Endothelial cell of umbilical vein (primary cell): ENCODE measurements at regions not wholly inside any gene's neighbourhood (a gene's known extent, or its start where the extent isn't known, plus 50 kb on each side); places are given as distances from the start of the nearest gene placed in this dataset.

Experiments used
- BruUV-seq: library from RNA; stranded (reverse); fragments of 400-500 nt; replicated peaks from 2 replicates; lab custom pipeline; 2021; lab: Mats Ljungman, UMichigan
- CTCF ChIA-PET: fragments of 300-600, 350-600 bp; sonication (Branson Sonifier 250); formaldehyde crosslinking; loops from one replicate; lab custom pipeline; 2021; ENCODE audit warnings: antibody characterized with exemption, inconsistent platforms; lab: Charles Lee
- POLR2A ChIA-PET: fragments of 300-600, 350-600 bp; sonication (Branson Sonifier 250); formaldehyde crosslinking; loops from one replicate; lab custom pipeline; 2021; ENCODE audit warnings: antibody characterized with exemption, inconsistent platforms; lab: Charles Lee
- DNase-seq: peaks from one replicate; pipeline ENCODE4 v3.0.0-alpha.2; 2011; ENCODE audit warnings: low read depth, low spot score
- FAIRE-seq: peaks from 2 replicates; lab custom pipeline; 2011; peaks lifted over from hg19 to GRCh38; lab: Jason Lieb, UNC
- H2AFZ ChIP-seq: 2 replicates; pipeline ENCODE4 v1.6.0; 2012; ENCODE audit warnings: low read depth, low read length, control low read depth, inconsistent platforms
- H3K27ac ChIP-seq: 2 replicates; pipeline ENCODE4 v1.5.1; 2011; ENCODE audit warnings: low read depth, mild to moderate bottlenecking, control low read depth, low read length, moderate library complexity; ENCODE audit not compliant: insufficient read depth
- H3K27me3 ChIP-seq, 2 experiments: 2 replicates each; pipeline versions ENCODE4 v1.6.0 to v1.6.1; 2011; ENCODE audit warnings: low read length in 2 of 2, mixed read lengths in 1 of 2; ENCODE audit not compliant: control insufficient read depth in 2 of 2, insufficient read depth in 2 of 2
- H3K36me3 ChIP-seq, 2 experiments: 2 replicates in 1 of 2; 3 replicates in 1 of 2; pipeline ENCODE4 v1.5.1; 2011; ENCODE audit warnings: low read length in 2 of 2, mild to moderate bottlenecking in 1 of 2, moderate library complexity in 1 of 2; ENCODE audit not compliant: control insufficient read depth in 2 of 2, insufficient read depth in 2 of 2; ENCODE audit errors: extremely low read depth in 1 of 2
- H3K4me1 ChIP-seq: 3 replicates; pipeline ENCODE4 v1.5.1; 2011; ENCODE audit warnings: mild to moderate bottlenecking, low read length; ENCODE audit not compliant: control insufficient read depth, insufficient read depth; ENCODE audit errors: extremely low read depth
- H3K4me2 ChIP-seq: 2 replicates; pipeline ENCODE4 v1.6.1; 2011; ENCODE audit warnings: low read length, control low read depth, mixed read lengths; ENCODE audit not compliant: insufficient read depth
- H3K4me3 ChIP-seq, 3 experiments: fragments of 200-600 bp in 1 of 3; sonication (generic), shearing (Covaris generic) in 1 of 3; replicated peaks in 1 of 3; 2 replicates each; pipeline ENCODE4 v1.5.1; 2011 to 2016; ENCODE audit warnings: control low read depth in 3 of 3, low read length in 3 of 3, mild to moderate bottlenecking in 2 of 3, inconsistent platforms in 1 of 3, low read depth in 1 of 3, moderate library complexity in 1 of 3; ENCODE audit not compliant: insufficient read depth in 1 of 3
- H3K79me2 ChIP-seq: 2 replicates; pipeline ENCODE4 v1.6.0; 2012; ENCODE audit warnings: low read length, inconsistent platforms; ENCODE audit not compliant: control insufficient read depth, insufficient read depth
- H3K9ac ChIP-seq: replicated peaks from 2 replicates; pipeline ENCODE3; 2011; ENCODE audit warnings: low read length, control low read depth; ENCODE audit not compliant: insufficient read depth; ENCODE audit errors: extremely low read depth
- H3K9me1 ChIP-seq: replicated peaks from 3 replicates; pipeline ENCODE4 v1.6.0; 2011; ENCODE audit warnings: mild to moderate bottlenecking, low read length; ENCODE audit not compliant: control insufficient read depth, insufficient read depth; ENCODE audit errors: extremely low read depth
- H3K9me3 ChIP-seq: replicated peaks from 2 replicates; pipeline ENCODE4 v1.5.1; 2012; ENCODE audit warnings: low read length, inconsistent platforms; ENCODE audit not compliant: control insufficient read depth, insufficient read depth
- H4K20me1 ChIP-seq: replicated peaks from 2 replicates; pipeline ENCODE3; 2011; ENCODE audit warnings: mild to moderate bottlenecking, low read length; ENCODE audit not compliant: control insufficient read depth, insufficient read depth; ENCODE audit errors: extremely low read depth
- EZH2 ChIP-seq: IDR thresholded peaks from 2 replicates; pipeline ENCODE4 v1.6.1; 2012; ENCODE audit warnings: borderline replicate concordance, low read depth, mild to moderate bottlenecking, moderate library complexity, low read length, inconsistent platforms; ENCODE audit not compliant: severe bottlenecking
- FOS ChIP-seq: IDR thresholded peaks from 2 replicates; pipeline ENCODE4 v1.6.1; 2011; ENCODE audit warnings: mild to moderate bottlenecking, low read length, moderate library complexity, borderline replicate concordance; ENCODE audit not compliant: insufficient read depth
- GATA2 ChIP-seq: IDR thresholded peaks from 2 replicates; pipeline ENCODE4 v1.7.0; 2011; ENCODE audit warnings: low read depth, mild to moderate bottlenecking, moderate library complexity, mixed read lengths, low read length; ENCODE audit not compliant: insufficient read length, insufficient read depth
- JUN ChIP-seq: IDR thresholded peaks from 2 replicates; pipeline ENCODE4 v1.6.1; 2011; ENCODE audit warnings: borderline replicate concordance, low read depth; ENCODE audit not compliant: insufficient read length, insufficient read depth
- MYC ChIP-seq: IDR thresholded peaks from one replicate; pipeline ENCODE4 v1.6.1; 2011; ENCODE audit warnings: mild to moderate bottlenecking, low read depth, low read length
- POLR2A ChIP-seq: IDR thresholded peaks from 2 replicates; pipeline ENCODE4 v1.6.1; 2012; ENCODE audit warnings: low read depth, mild to moderate bottlenecking, control low read depth, low read length
- POLR2AphosphoS5 ChIP-seq: IDR thresholded peaks from 2 replicates; pipeline ENCODE4 v1.6.1; 2012; ENCODE audit warnings: low read depth, mild to moderate bottlenecking, control low read depth, low read length, moderate library complexity; ENCODE audit not compliant: insufficient read depth
- dilution Hi-C: fragments of 300-500 bp; cut with MboI; formaldehyde crosslinking; loops from one replicate; pipeline ENCODE4 v1.15.0; 2019; ENCODE audit warnings: low sequenced_read_pairs; ENCODE audit not compliant: extremely low pct_ligation_motif_present
- intact Hi-C: fragments of 100-400 bp; cut with micrococcal nuclease; formaldehyde crosslinking; loops from one replicate; pipeline ENCODE4 v1.10.0; 2022
- TF ChIP-seq, protein P1 (sequence below), 2 donors: IDR thresholded peaks; 1 replicate in 1 of 2; 2 replicates in 1 of 2; pipeline ENCODE4 v1.5.1; 2011; ENCODE audit warnings: low read length in 2 of 2, mild to moderate bottlenecking in 2 of 2, moderate library complexity in 2 of 2, control low read depth in 1 of 2, inconsistent platforms in 1 of 2, low read depth in 1 of 2; ENCODE audit not compliant: insufficient read depth in 1 of 2; ENCODE audit errors: extremely low read depth in 1 of 2
- TF ChIP-seq, protein P2 (sequence below): IDR thresholded peaks from 2 replicates; pipeline ENCODE4 v1.6.1; 2011; ENCODE audit not compliant: insufficient read depth, insufficient read length

DNA sequence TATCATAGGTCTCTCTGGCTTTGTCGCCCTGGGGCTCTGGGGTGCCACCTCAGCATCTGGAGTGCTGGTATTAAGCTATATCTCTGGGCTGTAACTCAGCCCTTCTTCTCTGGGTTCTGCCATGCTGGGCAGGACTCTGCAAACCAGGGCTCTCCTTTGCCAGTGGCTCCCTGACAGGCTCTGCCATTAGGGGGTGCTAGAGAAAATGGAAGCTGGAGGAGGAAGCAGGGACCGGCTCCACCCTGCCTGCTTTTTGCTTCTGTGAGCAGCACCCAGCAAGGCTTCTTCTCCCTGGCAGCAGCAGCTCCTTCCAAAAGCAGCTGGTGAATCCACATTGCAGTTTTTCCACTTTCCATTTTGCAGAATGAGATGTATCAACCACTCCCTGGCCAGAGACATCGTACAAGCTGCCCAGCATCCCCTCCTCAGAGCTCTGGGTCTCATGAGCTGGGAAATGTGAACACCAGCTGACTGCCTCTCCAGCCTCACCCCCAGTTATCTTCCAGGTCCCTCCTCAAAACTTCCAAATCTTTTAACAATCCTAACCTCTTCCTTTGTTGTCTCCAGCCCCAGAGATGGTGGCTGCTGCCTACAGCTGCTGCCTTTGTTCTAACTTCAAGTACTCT lies 165.0 kb downstream of the ABHD5 start:
- H3K4me3 ChIP-seq = no peak overlapping the region
- no peaks in the 10 kb centered on the region for H3K4me1 ChIP-seq
- intact Hi-C loops (loop anchor here (1.0 to 5.0 kb wide), 4 partner anchors 259 to 381 kb away; no protein-coding TSS in a partner anchor), dilution Hi-C loops (no loop called here)
- no TSS peak for BruUV-seq
- DNase-seq = peak; percentile 52
- peaks cover 56% of the 10 kb centered on the region in 2 experiments for H3K27me3 ChIP-seq
- TF ChIP-seq MYC = no peak
- TF ChIP-seq GATA2 = no peak
- no peak for TF ChIP-seq POLR2AphosphoS5
- TF ChIP-seq, protein P1, sequence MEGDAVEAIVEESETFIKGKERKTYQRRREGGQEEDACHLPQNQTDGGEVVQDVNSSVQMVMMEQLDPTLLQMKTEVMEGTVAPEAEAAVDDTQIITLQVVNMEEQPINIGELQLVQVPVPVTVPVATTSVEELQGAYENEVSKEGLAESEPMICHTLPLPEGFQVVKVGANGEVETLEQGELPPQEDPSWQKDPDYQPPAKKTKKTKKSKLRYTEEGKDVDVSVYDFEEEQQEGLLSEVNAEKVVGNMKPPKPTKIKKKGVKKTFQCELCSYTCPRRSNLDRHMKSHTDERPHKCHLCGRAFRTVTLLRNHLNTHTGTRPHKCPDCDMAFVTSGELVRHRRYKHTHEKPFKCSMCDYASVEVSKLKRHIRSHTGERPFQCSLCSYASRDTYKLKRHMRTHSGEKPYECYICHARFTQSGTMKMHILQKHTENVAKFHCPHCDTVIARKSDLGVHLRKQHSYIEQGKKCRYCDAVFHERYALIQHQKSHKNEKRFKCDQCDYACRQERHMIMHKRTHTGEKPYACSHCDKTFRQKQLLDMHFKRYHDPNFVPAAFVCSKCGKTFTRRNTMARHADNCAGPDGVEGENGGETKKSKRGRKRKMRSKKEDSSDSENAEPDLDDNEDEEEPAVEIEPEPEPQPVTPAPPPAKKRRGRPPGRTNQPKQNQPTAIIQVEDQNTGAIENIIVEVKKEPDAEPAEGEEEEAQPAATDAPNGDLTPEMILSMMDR (IDR thresholded peaks at IDR 0.05; ENCODE audit: extremely low read depth in 1 of 2, insufficient read depth in 1 of 2, low read depth in 1 of 2, low read length in 2 of 2) = peak; percentile 78 to 82
- H2AFZ ChIP-seq = no peak overlapping the region
- peak; percentile 71 for FAIRE-seq
- H4K20me1 ChIP-seq = peaks cover 2% of the 10 kb centered on the region
- no peak overlapping the region for H3K9ac ChIP-seq
- H3K9me1 ChIP-seq = no peaks in the 10 kb centered on the region
- POLR2A ChIA-PET = no interaction called here
- H3K9me3 ChIP-seq = no peaks in the 10 kb centered on the region
- no peak overlapping the region for H3K27ac ChIP-seq
- H3K4me2 ChIP-seq = no peak overlapping the region
- CTCF ChIA-PET = interaction anchor here (0.5 to 6.9 kb wide), 78 partner anchors 10 to 894 kb away, joined by 3 to 140 read pairs (median 5); partner anchors contain the start of gene ANO10
- H3K79me2 ChIP-seq = no peaks in the 10 kb centered on the region
- H3K36me3 ChIP-seq = no peaks in the 10 kb centered on the region

DNA sequence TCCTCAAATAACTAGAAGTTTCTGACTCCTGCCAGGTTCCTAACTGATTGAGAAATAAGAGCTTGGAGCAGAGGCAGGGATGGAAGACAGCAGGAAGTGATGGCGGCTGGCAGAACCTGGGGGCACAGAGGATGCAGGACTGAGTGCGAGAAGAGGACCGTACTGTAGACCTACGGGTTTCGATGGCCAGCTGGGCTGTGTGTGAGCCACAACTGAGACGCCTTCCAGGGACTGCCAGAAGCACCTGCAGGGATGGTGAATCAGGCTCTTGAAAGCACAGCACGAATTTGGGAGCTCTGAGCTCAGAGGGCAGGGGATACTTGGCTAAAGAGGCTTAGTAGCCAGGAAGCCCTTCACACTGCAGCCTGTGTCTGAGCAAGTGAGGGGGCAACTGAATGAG lies 165.6 kb downstream of the ABHD5 start:
- no peak overlapping the region for H3K9ac ChIP-seq
- no peaks in the 10 kb centered on the region for H3K9me1 ChIP-seq
- H4K20me1 ChIP-seq = peaks cover 2% of the 10 kb centered on the region
- TF ChIP-seq POLR2AphosphoS5 = no peak
- no peak for TF ChIP-seq MYC
- no peak for TF ChIP-seq FOS
- TF ChIP-seq EZH2 = no peak
- no peak for TF ChIP-seq POLR2A
- no peak for TF ChIP-seq GATA2
- TF ChIP-seq, protein P2, sequence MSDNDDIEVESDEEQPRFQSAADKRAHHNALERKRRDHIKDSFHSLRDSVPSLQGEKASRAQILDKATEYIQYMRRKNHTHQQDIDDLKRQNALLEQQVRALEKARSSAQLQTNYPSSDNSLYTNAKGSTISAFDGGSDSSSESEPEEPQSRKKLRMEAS = no peak
- TF ChIP-seq, protein P1 (IDR thresholded peaks at IDR 0.05; ENCODE audit: extremely low read depth in 1 of 2, insufficient read depth in 1 of 2, low read depth in 1 of 2, low read length in 2 of 2) = no peak
- TF ChIP-seq JUN = no peak
- no peak for FAIRE-seq
- H3K36me3 ChIP-seq = no peaks in the 10 kb centered on the region
- H3K27ac ChIP-seq = no peak overlapping the region
- DNase-seq = no peak
- dilution Hi-C loops (no loop called here), intact Hi-C loops (loop anchor here (5.0 kb wide), 1 partner anchor 314 kb away; no protein-coding TSS in a partner anchor)
- H3K27me3 ChIP-seq = peaks cover 56% of the 10 kb centered on the region in 2 experiments
- no TSS peak for BruUV-seq
- no peak overlapping the region for H3K4me3 ChIP-seq
- H3K79me2 ChIP-seq = no peaks in the 10 kb centered on the region
- H3K4me1 ChIP-seq = no peaks in the 10 kb centered on the region
- ChIA-PET POLR2A (no interaction called here), CTCF (interaction anchor here (0.5 to 6.9 kb wide), 71 partner anchors 10 to 894 kb away, joined by 3 to 140 read pairs (median 5); partner anchors contain the start of gene ANO10)
- no peaks in the 10 kb centered on the region for H3K9me3 ChIP-seq
- no peak overlapping the region for H2AFZ ChIP-seq
- no peak overlapping the region for H3K4me2 ChIP-seq
